ENCODE measurements at regions not wholly inside any gene's neighbourhood (a gene's known extent, or its start where the extent isn't known, plus 50 kb on each side); places are given as distances from the start of the nearest gene placed in this dataset.

DNA sequence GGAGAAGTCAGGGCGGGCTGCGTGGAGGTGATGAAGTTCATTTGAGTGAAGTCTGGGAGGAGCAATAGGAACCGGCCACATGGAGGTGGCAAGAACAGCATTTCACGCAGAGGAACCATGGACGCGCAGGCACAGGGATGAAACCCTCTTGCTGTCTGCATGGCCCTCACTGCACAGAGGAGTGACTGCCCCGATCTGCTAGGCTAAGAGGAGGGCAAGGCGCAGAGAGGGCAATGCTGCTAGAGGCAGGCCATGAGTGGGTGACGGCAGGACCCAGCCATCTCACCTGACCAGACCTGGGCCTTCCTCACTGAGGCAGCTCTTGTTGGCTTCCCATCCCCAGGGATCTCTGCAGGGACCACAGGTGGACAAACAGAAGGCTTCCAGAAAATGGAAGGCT, 90.3 kb downstream of the BARX1 start:
- Histone ChIP-seq H3K4me3 (replicated peaks; ENCODE audit: insufficient read depth, low read length) (no peak overlapping the region), H3K27me3 (ENCODE audit: insufficient read depth, poor library complexity, severe bottlenecking) (peaks cover 12% of the 10 kb centered on the region), H3K27ac (replicated peaks) (no peak overlapping the region)
- no peak for DNase-seq (ENCODE audit: low read depth in 1 of 2, low spot score in 1 of 2)
- TF ChIP-seq, protein P1, sequence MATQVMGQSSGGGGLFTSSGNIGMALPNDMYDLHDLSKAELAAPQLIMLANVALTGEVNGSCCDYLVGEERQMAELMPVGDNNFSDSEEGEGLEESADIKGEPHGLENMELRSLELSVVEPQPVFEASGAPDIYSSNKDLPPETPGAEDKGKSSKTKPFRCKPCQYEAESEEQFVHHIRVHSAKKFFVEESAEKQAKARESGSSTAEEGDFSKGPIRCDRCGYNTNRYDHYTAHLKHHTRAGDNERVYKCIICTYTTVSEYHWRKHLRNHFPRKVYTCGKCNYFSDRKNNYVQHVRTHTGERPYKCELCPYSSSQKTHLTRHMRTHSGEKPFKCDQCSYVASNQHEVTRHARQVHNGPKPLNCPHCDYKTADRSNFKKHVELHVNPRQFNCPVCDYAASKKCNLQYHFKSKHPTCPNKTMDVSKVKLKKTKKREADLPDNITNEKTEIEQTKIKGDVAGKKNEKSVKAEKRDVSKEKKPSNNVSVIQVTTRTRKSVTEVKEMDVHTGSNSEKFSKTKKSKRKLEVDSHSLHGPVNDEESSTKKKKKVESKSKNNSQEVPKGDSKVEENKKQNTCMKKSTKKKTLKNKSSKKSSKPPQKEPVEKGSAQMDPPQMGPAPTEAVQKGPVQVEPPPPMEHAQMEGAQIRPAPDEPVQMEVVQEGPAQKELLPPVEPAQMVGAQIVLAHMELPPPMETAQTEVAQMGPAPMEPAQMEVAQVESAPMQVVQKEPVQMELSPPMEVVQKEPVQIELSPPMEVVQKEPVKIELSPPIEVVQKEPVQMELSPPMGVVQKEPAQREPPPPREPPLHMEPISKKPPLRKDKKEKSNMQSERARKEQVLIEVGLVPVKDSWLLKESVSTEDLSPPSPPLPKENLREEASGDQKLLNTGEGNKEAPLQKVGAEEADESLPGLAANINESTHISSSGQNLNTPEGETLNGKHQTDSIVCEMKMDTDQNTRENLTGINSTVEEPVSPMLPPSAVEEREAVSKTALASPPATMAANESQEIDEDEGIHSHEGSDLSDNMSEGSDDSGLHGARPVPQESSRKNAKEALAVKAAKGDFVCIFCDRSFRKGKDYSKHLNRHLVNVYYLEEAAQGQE (IDR thresholded peaks at IDR 0.05; ENCODE audit: insufficient replicate concordance, low read depth), result no peak
- TF ChIP-seq GABPA (IDR thresholded peaks at IDR 0.05; ENCODE audit: low read depth) (no peak), POLR2AphosphoS5 (IDR thresholded peaks at IDR 0.05; ENCODE audit: low read depth) (no peak), SPI1 (IDR thresholded peaks at IDR 0.05; ENCODE audit: borderline replicate concordance, low read depth) (no peak)
- TF ChIP-seq, protein P2, sequence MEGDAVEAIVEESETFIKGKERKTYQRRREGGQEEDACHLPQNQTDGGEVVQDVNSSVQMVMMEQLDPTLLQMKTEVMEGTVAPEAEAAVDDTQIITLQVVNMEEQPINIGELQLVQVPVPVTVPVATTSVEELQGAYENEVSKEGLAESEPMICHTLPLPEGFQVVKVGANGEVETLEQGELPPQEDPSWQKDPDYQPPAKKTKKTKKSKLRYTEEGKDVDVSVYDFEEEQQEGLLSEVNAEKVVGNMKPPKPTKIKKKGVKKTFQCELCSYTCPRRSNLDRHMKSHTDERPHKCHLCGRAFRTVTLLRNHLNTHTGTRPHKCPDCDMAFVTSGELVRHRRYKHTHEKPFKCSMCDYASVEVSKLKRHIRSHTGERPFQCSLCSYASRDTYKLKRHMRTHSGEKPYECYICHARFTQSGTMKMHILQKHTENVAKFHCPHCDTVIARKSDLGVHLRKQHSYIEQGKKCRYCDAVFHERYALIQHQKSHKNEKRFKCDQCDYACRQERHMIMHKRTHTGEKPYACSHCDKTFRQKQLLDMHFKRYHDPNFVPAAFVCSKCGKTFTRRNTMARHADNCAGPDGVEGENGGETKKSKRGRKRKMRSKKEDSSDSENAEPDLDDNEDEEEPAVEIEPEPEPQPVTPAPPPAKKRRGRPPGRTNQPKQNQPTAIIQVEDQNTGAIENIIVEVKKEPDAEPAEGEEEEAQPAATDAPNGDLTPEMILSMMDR (IDR thresholded peaks at IDR 0.05; ENCODE audit: insufficient read depth, low read length), result no peak

DNA sequence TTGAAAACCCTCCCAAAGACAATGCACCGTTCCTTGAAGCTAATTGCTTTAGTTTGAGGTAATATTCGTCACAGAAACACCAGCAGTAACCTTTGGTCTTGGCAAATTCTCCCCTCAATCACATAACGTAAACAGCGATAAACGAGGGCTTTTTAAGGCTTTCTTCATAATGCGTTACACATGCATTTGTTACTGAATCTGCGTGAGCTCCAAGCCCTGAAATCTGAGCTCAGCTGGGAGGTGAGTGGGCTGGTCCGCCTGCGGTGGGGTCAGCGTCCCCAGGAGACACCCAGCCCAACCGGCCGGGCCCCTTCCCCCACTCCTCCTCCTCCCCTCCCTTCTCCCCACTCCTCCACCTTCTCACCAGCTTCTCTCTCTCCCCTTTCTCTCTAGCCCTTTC, 91.1 kb downstream of the BARX1 start:
- DNase-seq (ENCODE audit: low read depth in 1 of 2, low spot score in 1 of 2), result no peak

DNA sequence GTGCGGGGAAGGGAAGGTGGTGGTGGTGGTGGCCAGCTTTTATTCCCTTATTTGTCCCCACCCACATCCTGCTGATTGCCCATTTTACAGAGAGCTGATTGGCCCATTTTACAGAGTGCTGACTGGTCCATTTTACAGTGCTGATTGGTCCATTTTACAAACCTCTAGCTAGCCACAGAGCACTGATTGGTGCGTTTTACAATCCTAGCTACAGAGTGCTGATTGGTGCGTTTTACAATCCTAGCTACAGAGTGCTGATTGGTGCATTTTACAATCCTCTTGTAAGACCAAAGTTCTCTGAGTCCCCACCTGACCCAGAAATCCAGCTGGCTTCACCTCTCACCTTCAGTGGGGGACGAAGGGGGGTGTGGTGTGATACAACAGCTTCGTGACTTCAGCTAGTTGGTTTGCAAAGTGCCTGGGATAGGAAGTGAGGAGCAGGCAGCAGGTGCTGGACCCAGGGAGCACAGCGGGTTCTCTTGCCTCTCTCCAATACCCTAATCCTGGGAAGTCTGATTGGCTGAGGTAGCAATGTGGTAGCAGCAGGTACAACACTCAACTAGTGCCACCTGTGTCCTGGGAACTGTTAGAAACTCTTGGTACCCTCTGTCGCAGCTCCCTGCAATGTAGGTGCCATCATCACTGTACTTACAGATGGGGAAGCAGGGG, 92.1 kb downstream of the BARX1 start:
- TF ChIP-seq, protein P2 (IDR thresholded peaks at IDR 0.05; ENCODE audit: insufficient read depth, low read length), result no peak
- TF ChIP-seq, protein P1 (IDR thresholded peaks at IDR 0.05; ENCODE audit: insufficient replicate concordance, low read depth), result no peak
- no peak for TF ChIP-seq SPI1 (IDR thresholded peaks at IDR 0.05; ENCODE audit: borderline replicate concordance, low read depth)
- no peak for TF ChIP-seq POLR2AphosphoS5 (IDR thresholded peaks at IDR 0.05; ENCODE audit: low read depth)
- TF ChIP-seq GABPA (IDR thresholded peaks at IDR 0.05; ENCODE audit: low read depth), result no peak
- Histone ChIP-seq H3K27ac (replicated peaks) (no peak overlapping the region), H3K4me3 (replicated peaks; ENCODE audit: insufficient read depth, low read length) (no peak overlapping the region), H3K27me3 (ENCODE audit: insufficient read depth, poor library complexity, severe bottlenecking) (peaks cover 12% of the 10 kb centered on the region)
- no peak for DNase-seq (ENCODE audit: low read depth in 1 of 2, low spot score in 1 of 2)

More for the DNA sequence above, 91.1 kb downstream of the BARX1 start:
- Histone ChIP-seq H3K27ac (replicated peaks) (no peak overlapping the region), H3K4me3 (replicated peaks; ENCODE audit: insufficient read depth, low read length) (no peak overlapping the region), H3K27me3 (ENCODE audit: insufficient read depth, poor library complexity, severe bottlenecking) (peaks cover 12% of the 10 kb centered on the region)
- TF ChIP-seq GABPA (IDR thresholded peaks at IDR 0.05; ENCODE audit: low read depth), result no peak
- TF ChIP-seq, protein P1 (IDR thresholded peaks at IDR 0.05; ENCODE audit: insufficient replicate concordance, low read depth), result no peak

All from HL-60 (cell line).